HepG2 (cell line): ENCODE measurements at regions not wholly inside any gene's neighbourhood (a gene's known extent, or its start where the extent isn't known, plus 50 kb on each side); places are given as distances from the start of the nearest gene placed in this dataset.

Source experiments
- AHR ChIP-seq: IDR thresholded peaks from 2 replicates; pipeline ENCODE4 v1.6.1; 2018; ENCODE audit warnings: missing genetic modification reagents, missing compliant biosample characterization
- ATF2 ChIP-seq: sonication (generic); formaldehyde crosslinking; IDR thresholded peaks from 2 replicates; pipeline ENCODE4 v1.4.0; 2020; ENCODE audit warnings: missing genetic modification reagents
- GATAD1 ChIP-seq: IDR thresholded peaks from 2 replicates; pipeline ENCODE4 v1.6.1; 2016; ENCODE audit warnings: missing genetic modification reagents, missing compliant biosample characterization
- MTERF4 ChIP-seq: sonication (generic); formaldehyde crosslinking; IDR thresholded peaks from 2 replicates; pipeline ENCODE4 v1.8.0; 2023; ENCODE audit warnings: mild to moderate bottlenecking, missing genetic modification reagents
- ZSCAN29 ChIP-seq: sonication (generic); formaldehyde crosslinking; conservative IDR thresholded peaks from 2 replicates; pipeline ENCODE4 v1.4.0; 2020; ENCODE audit warnings: mild to moderate bottlenecking, missing genetic modification reagents
- ZSCAN5A ChIP-seq: sonication (generic); formaldehyde crosslinking; IDR thresholded peaks from 2 replicates; pipeline ENCODE4 v1.8.0; 2022; ENCODE audit warnings: mild to moderate bottlenecking, missing genetic modification reagents, borderline replicate concordance
- TF ChIP-seq, protein P1 (sequence below), 2 experiments: fragments of 450-650 bp in 1 of 2; sonication (generic) in 1 of 2; formaldehyde crosslinking in 1 of 2; IDR thresholded peaks; 2 replicates each; pipeline versions ENCODE4 v1.6.1 to v1.8.0; 2016 to 2022; ENCODE audit warnings: antibody characterized with exemption in 1 of 2, mild to moderate bottlenecking in 1 of 2, missing genetic modification reagents in 1 of 2
- TF ChIP-seq, protein P2 (sequence below): sonication (generic); formaldehyde crosslinking; IDR thresholded peaks from 2 replicates; pipeline ENCODE4 v1.8.1; 2022; ENCODE audit warnings: low read depth, mild to moderate bottlenecking, missing genetic modification reagents

DNA sequence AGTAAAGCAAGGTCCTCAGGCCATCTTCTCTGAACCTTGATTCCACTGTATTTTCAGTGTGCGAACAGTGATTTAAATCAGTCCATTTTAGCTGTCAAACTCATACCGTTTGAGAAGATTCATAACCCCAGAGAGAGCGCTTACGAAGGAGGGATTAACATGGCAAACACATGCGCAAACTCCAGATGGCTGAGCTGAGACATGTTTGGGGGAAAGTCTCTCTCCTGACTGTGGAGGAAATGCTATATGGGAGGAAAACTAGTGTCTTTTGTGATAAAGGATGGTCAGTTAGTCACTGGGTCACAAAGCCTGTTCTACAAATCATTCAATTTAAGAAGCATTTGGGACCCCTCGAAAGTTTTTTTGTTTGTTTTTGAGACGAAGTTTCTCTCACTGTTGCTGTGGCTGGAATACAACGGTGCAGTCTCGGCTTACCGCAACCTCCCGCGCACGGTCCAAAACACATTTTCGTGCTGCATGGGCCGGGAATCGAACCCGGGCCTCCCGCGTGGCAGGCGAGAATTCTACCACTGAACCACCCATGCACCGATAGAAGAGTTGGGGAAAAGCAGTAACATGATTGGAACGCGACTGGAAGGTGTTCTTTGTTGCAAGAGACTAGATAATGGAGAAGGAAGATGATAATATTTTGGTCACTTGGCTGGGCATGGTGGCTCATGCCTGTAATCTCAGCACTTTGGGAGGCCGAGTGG lies 58.4 kb upstream of the CXADR start (continued):
- TF ChIP-seq, protein P1, sequence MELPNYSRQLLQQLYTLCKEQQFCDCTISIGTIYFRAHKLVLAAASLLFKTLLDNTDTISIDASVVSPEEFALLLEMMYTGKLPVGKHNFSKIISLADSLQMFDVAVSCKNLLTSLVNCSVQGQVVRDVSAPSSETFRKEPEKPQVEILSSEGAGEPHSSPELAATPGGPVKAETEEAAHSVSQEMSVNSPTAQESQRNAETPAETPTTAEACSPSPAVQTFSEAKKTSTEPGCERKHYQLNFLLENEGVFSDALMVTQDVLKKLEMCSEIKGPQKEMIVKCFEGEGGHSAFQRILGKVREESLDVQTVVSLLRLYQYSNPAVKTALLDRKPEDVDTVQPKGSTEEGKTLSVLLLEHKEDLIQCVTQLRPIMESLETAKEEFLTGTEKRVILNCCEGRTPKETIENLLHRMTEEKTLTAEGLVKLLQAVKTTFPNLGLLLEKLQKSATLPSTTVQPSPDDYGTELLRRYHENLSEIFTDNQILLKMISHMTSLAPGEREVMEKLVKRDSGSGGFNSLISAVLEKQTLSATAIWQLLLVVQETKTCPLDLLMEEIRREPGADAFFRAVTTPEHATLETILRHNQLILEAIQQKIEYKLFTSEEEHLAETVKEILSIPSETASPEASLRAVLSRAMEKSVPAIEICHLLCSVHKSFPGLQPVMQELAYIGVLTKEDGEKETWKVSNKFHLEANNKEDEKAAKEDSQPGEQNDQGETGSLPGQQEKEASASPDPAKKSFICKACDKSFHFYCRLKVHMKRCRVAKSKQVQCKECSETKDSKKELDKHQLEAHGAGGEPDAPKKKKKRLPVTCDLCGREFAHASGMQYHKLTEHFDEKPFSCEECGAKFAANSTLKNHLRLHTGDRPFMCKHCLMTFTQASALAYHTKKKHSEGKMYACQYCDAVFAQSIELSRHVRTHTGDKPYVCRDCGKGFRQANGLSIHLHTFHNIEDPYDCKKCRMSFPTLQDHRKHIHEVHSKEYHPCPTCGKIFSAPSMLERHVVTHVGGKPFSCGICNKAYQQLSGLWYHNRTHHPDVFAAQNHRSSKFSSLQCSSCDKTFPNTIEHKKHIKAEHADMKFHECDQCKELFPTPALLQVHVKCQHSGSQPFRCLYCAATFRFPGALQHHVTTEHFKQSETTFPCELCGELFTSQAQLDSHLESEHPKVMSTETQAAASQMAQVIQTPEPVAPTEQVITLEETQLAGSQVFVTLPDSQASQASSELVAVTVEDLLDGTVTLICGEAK (IDR thresholded peaks at IDR 0.05) = no peak
- TF ChIP-seq, protein P1 (CRISPR knock-in tag; IDR thresholded peaks at IDR 0.05) = peak; percentile 74; the same call in 1 of the 2 replicates
- TF ChIP-seq GATAD1 = peak; percentile 22; the same call in 1 of the 2 replicates
- TF ChIP-seq ZSCAN5A (CRISPR knock-in tag) = peak; percentile 95
- TF ChIP-seq AHR (CRISPR knock-in tag) = 0 out of 2 replicates have a peak, but pooled peaks have one; percentile 57
- no peak for TF ChIP-seq MTERF4 (CRISPR knock-in tag)
- TF ChIP-seq ATF2 = peak; percentile 82; the same call in 1 of the 2 replicates
- TF ChIP-seq ZSCAN29 (CRISPR knock-in tag) = peak; percentile 93
- TF ChIP-seq, protein P2, sequence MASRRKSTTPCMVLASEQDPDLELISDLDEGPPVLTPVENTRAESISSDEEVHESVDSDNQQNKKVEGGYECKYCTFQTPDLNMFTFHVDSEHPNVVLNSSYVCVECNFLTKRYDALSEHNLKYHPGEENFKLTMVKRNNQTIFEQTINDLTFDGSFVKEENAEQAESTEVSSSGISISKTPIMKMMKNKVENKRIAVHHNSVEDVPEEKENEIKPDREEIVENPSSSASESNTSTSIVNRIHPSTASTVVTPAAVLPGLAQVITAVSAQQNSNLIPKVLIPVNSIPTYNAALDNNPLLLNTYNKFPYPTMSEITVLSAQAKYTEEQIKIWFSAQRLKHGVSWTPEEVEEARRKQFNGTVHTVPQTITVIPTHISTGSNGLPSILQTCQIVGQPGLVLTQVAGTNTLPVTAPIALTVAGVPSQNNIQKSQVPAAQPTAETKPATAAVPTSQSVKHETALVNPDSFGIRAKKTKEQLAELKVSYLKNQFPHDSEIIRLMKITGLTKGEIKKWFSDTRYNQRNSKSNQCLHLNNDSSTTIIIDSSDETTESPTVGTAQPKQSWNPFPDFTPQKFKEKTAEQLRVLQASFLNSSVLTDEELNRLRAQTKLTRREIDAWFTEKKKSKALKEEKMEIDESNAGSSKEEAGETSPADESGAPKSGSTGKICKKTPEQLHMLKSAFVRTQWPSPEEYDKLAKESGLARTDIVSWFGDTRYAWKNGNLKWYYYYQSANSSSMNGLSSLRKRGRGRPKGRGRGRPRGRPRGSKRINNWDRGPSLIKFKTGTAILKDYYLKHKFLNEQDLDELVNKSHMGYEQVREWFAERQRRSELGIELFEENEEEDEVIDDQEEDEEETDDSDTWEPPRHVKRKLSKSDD = peak; percentile 85
